IPS-11a (cell line): ENCODE measurements at regions not wholly inside any gene's neighbourhood (a gene's known extent, or its start where the extent isn't known, plus 50 kb on each side); places are given as distances from the start of the nearest gene placed in this dataset.

Source experiments
- H3K4me3 ChIP-seq: one replicate; pipeline ENCODE4 v1.5.1; 2013; ENCODE audit warnings: low read depth, low read length, control low read depth

DNA sequence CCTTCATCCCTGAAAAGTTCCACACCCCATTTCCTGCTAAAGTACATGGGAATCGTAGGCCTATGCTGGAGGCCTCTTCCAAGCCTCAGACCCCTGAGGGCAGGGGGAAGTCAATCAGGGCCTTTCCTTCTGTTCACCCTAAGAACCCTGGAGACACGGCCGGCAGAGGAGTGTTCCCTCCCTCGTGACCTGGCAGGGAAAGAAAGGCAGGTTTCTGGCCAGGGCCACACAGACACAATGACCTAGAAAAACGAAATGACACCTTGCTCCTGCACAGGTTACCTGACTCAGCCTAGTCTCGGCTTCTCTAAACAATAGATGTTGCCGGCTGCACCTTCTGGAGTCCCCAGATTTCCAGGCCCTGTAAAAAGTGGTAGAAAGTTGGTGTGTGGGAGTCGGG, 60.6 kb upstream of the CADM1 start:
- H3K4me3 ChIP-seq: no peak overlapping the region

DNA sequence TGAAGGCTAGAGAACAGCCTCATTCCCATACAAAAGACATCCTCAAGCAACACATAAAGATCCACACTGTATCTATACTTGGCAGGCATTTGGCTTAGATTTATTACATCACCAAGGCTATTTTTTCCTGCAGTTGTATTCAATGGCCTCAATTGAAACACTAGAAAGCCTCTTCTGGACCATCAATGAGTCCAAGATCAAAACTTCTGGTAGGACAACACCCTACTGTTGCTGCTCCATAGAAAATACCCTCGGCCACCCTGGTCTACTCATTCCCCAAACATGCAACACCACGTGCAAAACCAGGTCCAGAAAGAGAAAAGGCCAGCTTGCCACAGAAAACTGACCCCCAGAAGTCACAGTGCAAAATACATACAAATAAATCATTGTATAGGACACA, 56.9 kb upstream of the CADM1 start:
- H3K4me3 ChIP-seq: no peak overlapping the region

DNA sequence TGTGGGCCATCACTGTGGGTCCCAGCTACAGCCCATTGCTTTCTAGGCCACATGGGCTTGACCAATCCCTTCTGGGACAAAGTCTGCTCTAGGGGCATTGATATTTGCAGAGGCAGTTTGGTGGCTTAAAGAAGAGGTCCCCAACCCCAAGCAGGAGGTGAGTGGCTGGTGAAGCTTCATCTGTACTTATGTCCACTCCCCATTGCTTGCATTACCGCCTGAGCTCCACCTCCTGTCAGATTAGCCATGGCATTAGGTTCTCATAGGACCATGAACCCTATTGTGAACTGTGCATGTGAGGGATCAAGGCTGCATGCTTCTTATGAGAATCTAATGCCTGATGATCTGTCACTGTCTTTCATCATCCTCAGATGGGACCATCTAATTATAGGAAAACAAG, 54.4 kb upstream of the CADM1 start:
- H3K4me3 ChIP-seq: no peak overlapping the region

DNA sequence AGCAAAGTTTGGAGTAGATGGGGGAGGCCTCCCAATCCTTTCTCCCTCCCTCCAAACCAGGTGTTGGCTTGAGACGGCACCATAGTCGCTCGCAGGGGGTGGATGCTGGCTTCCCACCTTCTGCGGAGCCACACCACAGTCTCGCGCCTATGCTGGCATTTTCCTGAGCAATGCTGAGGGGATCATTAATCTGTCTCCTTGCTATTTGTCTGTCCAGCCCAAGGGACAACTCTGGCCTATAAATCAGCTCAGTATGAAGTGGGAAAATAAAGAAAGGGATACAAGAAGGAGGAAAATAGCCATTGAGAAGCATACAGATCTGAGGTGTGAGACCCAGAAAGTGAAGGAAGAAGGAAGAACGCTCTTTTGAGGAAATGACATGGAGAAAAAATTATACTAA, 53.5 kb upstream of the CADM1 start:
- H3K4me3 ChIP-seq: no peak overlapping the region

DNA sequence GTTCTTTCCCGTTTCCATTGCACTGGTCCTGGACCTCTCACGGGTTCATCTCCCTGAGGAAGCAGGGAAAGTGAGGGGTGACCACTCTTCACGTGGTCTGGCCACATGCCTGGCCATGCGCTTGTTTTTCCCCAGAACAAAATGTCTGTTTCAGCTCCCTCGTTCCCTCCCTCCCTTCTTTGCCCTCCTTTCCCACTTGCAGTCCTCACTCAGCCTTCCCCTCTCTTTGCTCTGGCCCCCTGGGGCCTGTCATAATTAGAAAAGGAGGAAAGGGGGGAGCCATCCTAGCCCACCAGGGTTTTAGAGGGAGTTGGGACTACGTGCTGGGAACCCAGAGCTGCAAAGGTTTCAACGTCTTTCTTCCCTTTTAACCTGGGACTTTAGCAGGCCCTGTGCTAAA, 52.8 kb upstream of the CADM1 start:
- no peak overlapping the region for H3K4me3 ChIP-seq

DNA sequence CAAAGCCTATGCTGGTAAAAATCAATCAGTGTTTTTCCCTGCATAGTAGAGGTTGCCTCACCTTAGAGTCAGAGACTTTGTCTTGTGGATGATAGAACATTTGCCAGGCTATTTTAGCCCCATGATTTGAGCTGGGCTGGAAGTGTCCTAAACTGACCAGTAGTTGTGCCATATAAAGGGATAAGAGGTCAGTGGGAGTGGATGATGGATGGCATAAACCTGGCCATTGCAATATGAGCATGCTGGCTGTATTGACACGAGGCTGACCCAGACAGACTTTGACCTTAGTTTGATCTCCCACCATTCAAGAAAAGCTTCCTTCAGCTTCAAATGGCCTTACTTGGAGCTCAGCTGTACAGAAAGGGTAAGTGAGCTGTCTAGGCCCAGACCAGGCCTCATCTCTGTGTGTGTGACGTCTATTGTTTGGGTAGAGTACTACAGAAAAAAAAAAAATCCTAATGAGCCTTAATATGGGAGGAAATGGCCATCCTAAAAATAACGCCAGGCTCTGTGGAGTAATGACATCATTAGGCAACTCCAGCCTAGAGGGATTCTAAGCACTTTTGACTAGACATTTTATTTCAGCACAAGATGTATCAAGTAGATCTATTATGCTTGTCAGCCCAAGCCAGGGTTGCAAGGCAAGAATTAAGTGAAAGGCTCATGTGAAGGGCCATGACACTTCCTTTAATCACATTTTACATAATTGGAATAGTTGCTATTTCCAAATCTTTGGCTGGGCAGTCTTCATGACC, 51.3 kb upstream of the CADM1 start:
- no peak overlapping the region for H3K4me3 ChIP-seq
